ENCODE measurements at regions not wholly inside any gene's neighbourhood (a gene's known extent, or its start where the extent isn't known, plus 50 kb on each side); places are given as distances from the start of the nearest gene placed in this dataset.

GRCh38 chr5:68367717-68368116 is 152.2 kb downstream of the PIK3R1 start:
- TF ChIP-seq CTCF (conservative IDR thresholded peaks at IDR 0.05) = no peak
- no peak for TF ChIP-seq ZFX (IDR thresholded peaks at IDR 0.05)
